Prostate gland (tissue), 2 donors: ENCODE measurements at regions not wholly inside any gene's neighbourhood (a gene's known extent, or its start where the extent isn't known, plus 50 kb on each side); places are given as distances from the start of the nearest gene placed in this dataset.

Experiments
- CTCF ChIP-seq, 4 experiments: fragments of 200-600 bp in 2 of 4; fragments of 450-650 bp in 2 of 4; sonication (generic) in 2 of 4; IDR thresholded peaks; 1 replicate in 3 of 4; 2 replicates in 1 of 4; pipeline ENCODE4 v1.5.1; 2016 to 2019; ENCODE audit warnings: antibody characterized with exemption in 4 of 4, mild to moderate bottlenecking in 2 of 4, moderate library complexity in 2 of 4
- POLR2A ChIP-seq: fragments of 450-650 bp; IDR thresholded peaks from one replicate; pipeline ENCODE4 v1.6.1; 2016; ENCODE audit warnings: antibody characterized with exemption, mild to moderate bottlenecking

- no peak for TF ChIP-seq POLR2A
- no peak for TF ChIP-seq CTCF (IDR thresholded peaks at IDR 0.05)
These were observed 422.6 kb upstream of the SETBP1 start for GRCh38 chr18:44258086-44258485.
